Tongue (tissue), 1 donor: ENCODE measurements at regions not wholly inside any gene's neighbourhood (a gene's known extent, or its start where the extent isn't known, plus 50 kb on each side); places are given as distances from the start of the nearest gene placed in this dataset.
A peak's percentile ranks its signal among the peaks of the same experiment; 100 is the strongest.

Experiments used
- DNase-seq: peaks from one replicate; pipeline ENCODE4 v3.0.0-alpha.2; 2015

- no peak for DNase-seq
These were observed 454.4 kb downstream of the C4orf33 start for GRCh38 chr4:129550281-129550785.

- DNase-seq: no peak
These were observed 465.3 kb downstream of the C4orf33 start for GRCh38 chr4:129561280-129561679.

- no peak for DNase-seq
These were observed 466.1 kb downstream of the C4orf33 start for GRCh38 chr4:129561886-129562671.

- no peak for DNase-seq
These were observed 469.3 kb downstream of the C4orf33 start for GRCh38 chr4:129565214-129565613.

- DNase-seq: no peak
These were observed 474.4 kb downstream of the C4orf33 start for GRCh38 chr4:129570326-129570725.

- no peak for DNase-seq
These were observed 482.4 kb downstream of the C4orf33 start for GRCh38 chr4:129578336-129578735.

DNA sequence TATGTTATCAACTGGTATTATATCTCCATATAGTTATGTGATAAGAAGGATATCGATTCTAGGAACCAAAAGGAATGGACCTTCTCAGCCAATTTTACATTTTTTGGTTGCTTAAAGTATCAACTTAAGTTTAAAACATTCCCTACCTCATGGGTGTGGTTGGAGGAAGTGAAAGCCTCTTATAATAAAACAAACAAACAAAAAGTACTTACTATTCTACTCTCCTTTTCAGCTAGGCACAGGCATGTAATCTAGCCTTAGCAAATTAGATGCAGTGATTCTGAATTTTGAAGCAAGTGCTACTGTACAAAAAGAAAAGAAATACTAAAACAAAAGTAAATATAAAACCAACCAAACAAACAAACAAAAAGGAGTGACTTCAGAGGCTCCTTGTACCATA is 485.4 kb downstream of the C4orf33 start:
- no peak for DNase-seq

DNA sequence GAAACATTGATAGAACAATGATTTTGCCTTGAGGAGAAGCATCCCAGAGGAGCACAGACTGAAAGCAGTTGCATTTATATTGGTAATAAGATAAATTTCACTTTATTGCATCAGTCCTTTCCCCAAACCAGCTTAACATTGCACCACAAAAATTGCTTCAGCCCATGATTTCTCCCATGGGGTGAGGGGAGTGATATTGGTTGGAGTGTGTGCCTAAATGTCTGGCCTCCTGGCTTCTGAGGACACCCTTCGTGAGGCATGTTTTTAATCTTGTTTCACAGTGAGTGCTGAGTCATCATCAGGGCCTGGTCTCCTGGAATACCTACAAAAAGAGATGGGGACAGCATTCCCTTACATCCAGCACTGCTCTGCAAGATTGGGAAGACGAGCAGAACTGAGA is 487.9 kb downstream of the C4orf33 start:
- no peak for DNase-seq

- no peak for DNase-seq
These were observed 502.6 kb downstream of the C4orf33 start for GRCh38 chr4:129598582-129598981.

DNA sequence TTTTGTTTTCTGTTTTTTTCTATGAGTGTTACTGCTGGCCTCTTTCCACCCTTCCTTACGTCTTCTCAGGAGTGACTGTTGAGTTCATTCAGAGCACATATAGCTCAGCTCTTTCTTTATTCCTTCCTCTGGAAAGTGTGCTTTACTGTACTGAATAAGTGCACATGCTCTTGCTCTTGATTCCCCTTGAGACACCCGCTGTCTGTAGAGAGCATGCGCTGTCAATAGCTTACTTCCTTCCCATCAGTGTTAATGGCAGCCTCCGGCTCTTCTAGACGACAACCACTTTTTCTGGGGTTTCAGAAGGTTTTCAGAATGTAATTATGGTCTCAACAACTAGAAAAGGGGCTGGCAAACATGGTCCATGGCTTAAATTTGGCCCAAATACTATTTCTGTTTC is 504.9 kb downstream of the C4orf33 start:
- DNase-seq: no peak

GRCh38 chr4:129602447-129602846 is 506.5 kb downstream of the C4orf33 start:
- DNase-seq: no peak

DNA sequence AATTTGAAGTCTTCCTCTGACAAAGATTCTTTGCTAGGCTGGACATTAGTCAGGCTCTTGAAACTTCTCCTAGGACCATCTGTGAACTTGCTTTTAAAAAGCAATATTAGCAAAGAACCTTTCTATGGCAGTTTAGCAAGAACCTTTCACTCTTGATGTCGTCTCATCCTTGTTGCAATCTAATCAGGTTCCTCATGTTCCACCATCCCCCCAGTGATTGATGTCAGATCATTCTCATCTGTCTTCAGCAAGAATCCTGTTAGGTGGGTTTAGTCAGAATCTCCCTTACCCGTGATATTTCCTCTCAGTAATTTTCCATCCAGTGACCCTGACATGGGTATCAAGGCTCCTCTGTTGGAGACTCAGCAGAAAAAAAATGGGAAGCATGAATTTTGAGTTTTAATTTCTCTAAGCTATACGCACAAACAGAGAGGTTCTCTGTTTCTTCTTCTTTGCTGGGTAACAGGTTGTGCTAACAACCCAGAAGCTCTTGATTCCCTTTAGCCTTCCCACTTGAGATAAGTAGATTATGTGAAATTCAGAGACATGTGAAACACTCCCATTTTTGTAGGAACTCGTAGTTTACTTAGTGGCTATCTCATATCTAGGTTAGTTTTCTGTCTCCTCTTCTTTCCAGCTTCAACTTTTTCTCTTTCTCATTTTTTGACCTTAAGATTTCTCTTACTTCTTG is 507.4 kb downstream of the C4orf33 start:
- no peak for DNase-seq

DNA sequence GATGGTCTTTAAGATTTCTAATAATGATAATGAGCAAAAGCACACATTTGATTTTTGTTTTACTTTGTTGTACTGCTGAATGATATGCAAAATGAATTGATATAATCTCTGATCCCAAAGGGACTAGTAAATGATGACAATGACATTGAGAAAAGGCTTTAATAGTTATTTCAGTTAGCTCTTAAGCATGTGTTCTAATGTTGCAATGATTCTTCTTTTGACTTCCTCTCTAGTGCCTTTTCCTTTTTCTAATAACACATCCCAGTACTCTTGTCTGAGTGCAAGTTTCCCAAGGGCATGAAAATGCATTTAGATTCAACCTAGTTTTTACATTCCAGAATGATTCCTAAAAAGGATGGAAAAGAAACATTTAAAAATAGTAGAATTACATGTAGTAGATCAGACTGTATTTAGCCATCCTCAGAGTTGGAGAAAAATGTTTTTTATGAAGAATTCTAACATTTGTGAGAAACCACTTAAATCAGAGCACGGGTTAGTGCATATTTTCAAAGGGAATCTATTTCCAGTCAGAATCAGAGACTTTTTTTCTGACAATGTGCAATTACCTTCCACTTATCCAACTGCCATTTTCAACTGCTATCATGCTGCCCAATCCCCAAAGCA is 508.8 kb downstream of the C4orf33 start:
- no peak for DNase-seq

- DNase-seq: no peak
These were observed 518.7 kb downstream of the C4orf33 start for GRCh38 chr4:129614611-129615010.

GRCh38 chr4:129622566-129622965 is 526.6 kb downstream of the C4orf33 start:
- DNase-seq: no peak

DNA sequence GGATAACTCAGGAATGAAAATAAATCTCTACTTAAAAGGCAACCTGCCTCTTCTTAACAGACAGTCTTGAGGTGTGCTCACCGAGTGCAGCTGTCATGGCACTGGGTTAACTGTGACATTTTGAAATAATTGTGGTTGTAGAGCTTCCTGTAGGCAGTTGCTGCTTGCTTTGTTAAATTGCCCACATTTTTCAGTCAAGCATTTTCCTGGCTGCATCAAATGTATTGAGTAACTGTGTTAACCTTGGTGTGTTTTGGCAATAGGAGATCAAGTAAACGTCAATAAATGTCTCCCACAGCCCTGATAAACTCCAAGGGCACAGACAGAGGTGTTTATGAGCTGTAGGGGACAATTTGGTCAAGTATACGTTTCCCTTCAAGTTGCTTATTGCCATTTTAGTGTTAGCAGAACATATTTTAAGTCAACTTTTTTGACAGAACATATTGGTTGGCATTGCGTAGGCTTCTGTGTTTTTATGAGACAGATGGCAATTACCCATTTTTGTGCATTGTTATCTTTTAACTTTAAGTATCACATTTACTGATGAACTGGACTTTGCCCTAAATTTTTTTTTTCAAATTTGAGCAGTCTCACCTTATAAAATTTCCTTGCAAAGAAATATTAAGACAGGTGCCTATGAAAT is 527.4 kb downstream of the C4orf33 start:
- DNase-seq: no peak

GRCh38 chr4:129641179-129641578 is 545.2 kb downstream of the C4orf33 start:
- DNase-seq: peak; percentile 55

DNA sequence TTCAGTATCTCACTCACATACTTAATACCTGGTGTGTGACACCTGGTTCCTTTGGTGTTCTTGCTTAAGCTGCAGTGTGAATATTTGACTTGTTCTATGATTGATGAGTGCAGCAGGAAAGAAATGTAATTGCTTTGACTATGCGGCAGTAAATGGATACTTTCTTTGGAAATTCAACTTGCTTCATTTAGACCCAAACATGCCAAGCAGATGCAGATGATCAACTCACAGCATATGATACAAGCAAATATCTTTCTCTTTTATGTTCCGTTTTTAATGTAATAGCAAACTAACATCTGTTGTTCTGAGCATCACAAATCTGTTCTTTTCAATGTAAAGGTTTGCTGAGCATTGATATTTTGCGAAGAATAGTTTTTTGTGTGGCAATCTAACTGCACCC is 549.5 kb downstream of the C4orf33 start:
- no peak for DNase-seq

DNA sequence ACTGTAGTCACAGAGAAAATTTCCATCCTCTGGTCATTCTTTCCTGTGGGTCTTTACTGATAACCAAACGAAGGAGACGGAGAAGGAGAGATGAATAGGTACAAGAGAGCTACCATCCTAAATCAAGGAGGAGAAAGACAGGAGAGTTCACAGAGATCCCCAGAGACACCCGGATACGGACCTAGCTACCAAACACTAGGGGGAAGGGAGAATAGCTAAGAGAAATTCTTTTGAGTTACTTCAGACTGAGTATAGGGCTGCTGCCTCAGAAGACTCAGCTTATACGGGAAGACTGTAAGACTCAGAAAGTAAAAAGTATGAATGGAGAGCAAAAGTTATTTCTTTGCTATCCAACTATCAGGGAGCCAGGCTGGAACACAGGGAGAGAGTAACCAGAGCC is 572.1 kb downstream of the C4orf33 start:
- no peak for DNase-seq

- DNase-seq: no peak
These were observed 577.0 kb downstream of the C4orf33 start for GRCh38 chr4:129672941-129673340.

- no peak for DNase-seq
These were observed 579.1 kb downstream of the C4orf33 start for GRCh38 chr4:129675036-129675435.

DNA sequence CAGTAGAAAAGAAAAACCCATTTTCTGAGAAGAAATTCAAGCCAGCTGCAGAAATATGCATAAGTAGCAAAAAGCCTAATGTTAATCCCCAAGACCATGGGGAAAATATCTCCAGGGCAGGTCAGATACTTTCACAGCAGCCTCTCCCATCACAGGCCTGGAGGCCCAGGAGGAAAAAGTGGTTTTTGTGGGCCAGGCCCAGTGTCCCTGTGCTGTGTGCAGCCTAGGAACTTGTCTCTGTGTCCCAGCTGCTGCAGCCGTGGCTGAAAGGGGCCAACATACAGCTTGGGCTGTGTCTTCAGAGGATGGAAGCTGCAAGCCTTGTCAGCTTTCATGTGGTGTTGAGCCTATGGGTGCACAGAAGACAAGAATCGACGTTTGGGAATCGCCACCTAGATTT is 581.0 kb downstream of the C4orf33 start:
- no peak for DNase-seq

GRCh38 chr4:129682586-129682985 is 586.6 kb downstream of the C4orf33 start:
- no peak for DNase-seq
